GM19238 (cell line): ENCODE measurements at regions not wholly inside any gene's neighbourhood (a gene's known extent, or its start where the extent isn't known, plus 50 kb on each side); places are given as distances from the start of the nearest gene placed in this dataset.
"Not testable (repeated sequence)": the region's sequence is repeated elsewhere in the genome, so short reads cannot be mapped to it uniquely, and the experiment has no call there.

ENCODE experiments used
- DNase-seq: peaks from one replicate; pipeline ENCODE4 v3.0.0; 2011; ENCODE audit warnings: low spot score; ENCODE audit not compliant: insufficient read length

GRCh38 chr5:162209005-162209605 lies 141.5 kb downstream of the GABRG2 start:
- peak; percentile 10 for DNase-seq

GRCh38 chr5:162214551-162214950 lies 147.0 kb downstream of the GABRG2 start:
- no peak for DNase-seq

- no peak for DNase-seq
Observed at GRCh38 chr5:162217037-162217436, 149.5 kb downstream of the GABRG2 start.

- DNase-seq = no peak
Observed at GRCh38 chr5:162221910-162222309, 154.3 kb downstream of the GABRG2 start.

- DNase-seq = no peak
Observed at GRCh38 chr5:162227075-162227474, 159.5 kb downstream of the GABRG2 start.

GRCh38 chr5:162230348-162230747 lies 162.8 kb downstream of the GABRG2 start:
- DNase-seq = no peak

GRCh38 chr5:162231522-162231921 lies 163.9 kb downstream of the GABRG2 start:
- no peak for DNase-seq

GRCh38 chr5:162240734-162241133 lies 173.2 kb downstream of the GABRG2 start:
- DNase-seq = no peak

- DNase-seq = no peak
Observed at GRCh38 chr5:162242416-162242815, 174.8 kb downstream of the GABRG2 start.

GRCh38 chr5:162243651-162244050 lies 176.1 kb downstream of the GABRG2 start:
- DNase-seq = no peak

- DNase-seq = no peak
Observed at GRCh38 chr5:162248107-162248713, 180.6 kb downstream of the GABRG2 start.

- no peak for DNase-seq
Observed at GRCh38 chr5:162256711-162257110, 189.1 kb downstream of the GABRG2 start.

GRCh38 chr5:162268694-162269481 lies 201.3 kb downstream of the GABRG2 start:
- no peak for DNase-seq

GRCh38 chr5:162272417-162272816 lies 204.8 kb downstream of the GABRG2 start:
- no peak for DNase-seq

- DNase-seq = no peak
Observed at GRCh38 chr5:162274679-162275078, 207.1 kb downstream of the GABRG2 start.

- not testable (repeated sequence) for DNase-seq
Observed at GRCh38 chr5:162275387-162275786, 207.8 kb downstream of the GABRG2 start.

- DNase-seq = no peak
Observed at GRCh38 chr5:162282191-162282590, 214.6 kb downstream of the GABRG2 start.

GRCh38 chr5:162283609-162284008 lies 216.0 kb downstream of the GABRG2 start:
- no peak for DNase-seq

- DNase-seq = no peak
Observed at GRCh38 chr5:162288647-162289296, 221.2 kb downstream of the GABRG2 start.

GRCh38 chr5:162289489-162289888 lies 221.9 kb downstream of the GABRG2 start:
- no peak for DNase-seq

- no peak for DNase-seq
Observed at GRCh38 chr5:162299793-162300192, 232.2 kb downstream of the GABRG2 start.

- no peak for DNase-seq
Observed at GRCh38 chr5:162301356-162301755, 233.8 kb downstream of the GABRG2 start.
